ENCODE measurements at regions not wholly inside any gene's neighbourhood (a gene's known extent, or its start where the extent isn't known, plus 50 kb on each side); places are given as distances from the start of the nearest gene placed in this dataset.

DNA sequence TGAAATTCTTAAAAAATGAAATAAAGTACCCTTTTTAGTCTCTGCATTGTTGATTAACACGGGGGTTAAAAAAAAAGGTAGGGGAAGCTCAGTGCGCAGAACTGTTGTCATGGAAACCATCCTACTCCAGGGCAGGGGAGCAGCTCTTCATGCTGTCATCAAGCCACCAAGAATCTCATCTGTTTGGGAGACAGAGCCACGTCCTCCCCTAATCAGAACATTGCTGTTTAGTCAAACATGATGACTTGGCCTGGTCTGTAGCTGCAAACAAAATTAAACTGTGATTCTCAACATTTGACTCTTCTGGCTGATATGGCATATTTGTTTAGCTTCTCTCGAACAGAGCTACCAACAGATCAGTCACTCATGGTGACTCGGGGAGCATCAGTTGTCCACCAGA lies 254.4 kb upstream of the KLF14 start:
- no peaks in the 10 kb centered on the region for H3K9me3 ChIP-seq
- DNase-seq, result no peak
- intact Hi-C loops (cut with DNase I; ENCODE audit: low total_unique reads), result no loop called here
- peaks cover 0 to 84% (median 56%) of the 10 kb centered on the region in 4 donors for H3K4me1 ChIP-seq
- peak overlapping the region in 1 of 2 donors; percentile 16 for H3K27ac ChIP-seq
- TF ChIP-seq, protein P1, sequence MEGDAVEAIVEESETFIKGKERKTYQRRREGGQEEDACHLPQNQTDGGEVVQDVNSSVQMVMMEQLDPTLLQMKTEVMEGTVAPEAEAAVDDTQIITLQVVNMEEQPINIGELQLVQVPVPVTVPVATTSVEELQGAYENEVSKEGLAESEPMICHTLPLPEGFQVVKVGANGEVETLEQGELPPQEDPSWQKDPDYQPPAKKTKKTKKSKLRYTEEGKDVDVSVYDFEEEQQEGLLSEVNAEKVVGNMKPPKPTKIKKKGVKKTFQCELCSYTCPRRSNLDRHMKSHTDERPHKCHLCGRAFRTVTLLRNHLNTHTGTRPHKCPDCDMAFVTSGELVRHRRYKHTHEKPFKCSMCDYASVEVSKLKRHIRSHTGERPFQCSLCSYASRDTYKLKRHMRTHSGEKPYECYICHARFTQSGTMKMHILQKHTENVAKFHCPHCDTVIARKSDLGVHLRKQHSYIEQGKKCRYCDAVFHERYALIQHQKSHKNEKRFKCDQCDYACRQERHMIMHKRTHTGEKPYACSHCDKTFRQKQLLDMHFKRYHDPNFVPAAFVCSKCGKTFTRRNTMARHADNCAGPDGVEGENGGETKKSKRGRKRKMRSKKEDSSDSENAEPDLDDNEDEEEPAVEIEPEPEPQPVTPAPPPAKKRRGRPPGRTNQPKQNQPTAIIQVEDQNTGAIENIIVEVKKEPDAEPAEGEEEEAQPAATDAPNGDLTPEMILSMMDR (IDR thresholded peaks at IDR 0.05), result no peak
- no peak overlapping the region for H3K4me3 ChIP-seq
- no peaks in the 10 kb centered on the region for H3K27me3 ChIP-seq
- H3K36me3 ChIP-seq, result peaks cover 4 to 7% (median 6%) of the 10 kb centered on the region in 3 donors

DNA sequence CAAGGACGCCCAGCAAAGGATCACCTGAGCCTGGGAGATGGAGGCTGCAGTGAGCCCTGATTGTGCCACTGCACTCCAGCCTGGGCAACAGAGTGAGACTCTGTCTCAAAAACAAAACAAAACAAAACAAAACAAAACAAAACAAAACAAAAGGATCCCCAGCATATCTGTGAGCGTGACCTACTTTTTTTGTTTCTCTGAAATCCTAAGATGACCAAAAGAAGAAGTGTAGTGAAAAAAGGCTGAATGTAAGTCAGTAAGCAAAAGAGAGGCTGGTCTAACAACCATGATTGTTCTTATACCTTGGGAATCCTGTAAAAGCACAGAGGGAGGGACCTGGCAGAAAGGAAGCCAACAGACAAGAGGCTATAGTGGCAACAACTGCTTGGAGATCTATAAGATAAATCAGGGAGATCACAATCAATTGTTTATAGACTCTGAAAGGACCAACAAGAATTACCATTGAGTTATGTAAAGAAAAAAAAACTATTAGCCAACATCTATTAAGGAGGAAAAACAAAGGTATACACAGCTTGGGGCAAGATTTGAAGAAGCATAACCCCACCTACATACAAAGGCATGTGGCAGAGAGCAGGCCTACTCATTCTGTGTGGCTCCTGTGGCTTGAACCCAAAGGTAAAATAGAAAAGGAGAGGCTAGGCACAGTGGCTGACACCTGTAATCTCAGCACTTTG lies 255.2 kb upstream of the KLF14 start:
- intact Hi-C loops (cut with DNase I; ENCODE audit: low total_unique reads), result no loop called here

DNA sequence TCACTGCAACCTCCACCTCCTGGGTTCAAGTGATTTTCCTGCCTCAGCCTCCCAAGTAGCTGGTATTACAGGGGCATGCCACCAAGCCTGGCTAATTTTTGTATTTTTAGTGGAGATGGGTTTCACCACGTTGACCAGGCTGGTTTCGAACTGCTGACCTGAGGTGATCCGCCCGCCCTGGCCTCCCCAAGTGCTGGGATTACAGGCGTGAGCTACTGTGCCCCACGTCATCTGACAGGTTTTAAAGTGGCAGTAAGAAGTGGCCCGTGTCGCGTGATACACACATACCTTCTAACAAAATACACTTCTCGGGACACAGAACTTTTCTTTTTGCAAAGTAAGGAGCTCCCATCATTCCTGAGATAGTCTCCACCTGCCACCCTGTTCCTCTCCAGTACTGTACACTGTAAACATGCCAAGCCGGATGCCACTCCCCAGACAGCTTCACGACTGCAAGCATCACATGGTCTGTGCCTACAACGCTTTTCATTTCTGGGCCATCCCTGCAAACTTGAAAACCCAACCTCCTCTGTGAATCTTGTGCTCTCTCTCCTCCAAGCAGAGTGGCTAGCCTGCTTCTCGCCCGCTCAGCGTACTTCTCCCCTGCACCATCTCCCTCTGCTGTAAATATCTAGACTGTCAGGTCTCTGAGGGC lies 256.3 kb upstream of the KLF14 start:
- Histone ChIP-seq H3K9me3 (no peaks in the 10 kb centered on the region), H3K4me1 (peaks cover 0 to 91% (median 62%) of the 10 kb centered on the region in 4 donors), H3K4me3 (no peak overlapping the region), H3K36me3 (peaks cover 0 to 4% (median 0%) of the 10 kb centered on the region in 3 donors), H3K27me3 (no peaks in the 10 kb centered on the region), H3K27ac (no peak overlapping the region)
- TF ChIP-seq, protein P1 (IDR thresholded peaks at IDR 0.05), result no peak
- DNase-seq, result no peak
- intact Hi-C loops (cut with DNase I; ENCODE audit: low total_unique reads), result no loop called here

More for the DNA sequence above, 255.2 kb upstream of the KLF14 start:
- Histone ChIP-seq H3K4me1 (peaks cover 0 to 91% (median 60%) of the 10 kb centered on the region in 4 donors), H3K9me3 (no peaks in the 10 kb centered on the region), H3K36me3 (peaks cover 0 to 4% (median 0%) of the 10 kb centered on the region in 3 donors), H3K27me3 (no peaks in the 10 kb centered on the region), H3K4me3 (no peak overlapping the region), H3K27ac (no peak overlapping the region)
- DNase-seq, result no peak
- TF ChIP-seq, protein P1 (IDR thresholded peaks at IDR 0.05), result no peak

DNA sequence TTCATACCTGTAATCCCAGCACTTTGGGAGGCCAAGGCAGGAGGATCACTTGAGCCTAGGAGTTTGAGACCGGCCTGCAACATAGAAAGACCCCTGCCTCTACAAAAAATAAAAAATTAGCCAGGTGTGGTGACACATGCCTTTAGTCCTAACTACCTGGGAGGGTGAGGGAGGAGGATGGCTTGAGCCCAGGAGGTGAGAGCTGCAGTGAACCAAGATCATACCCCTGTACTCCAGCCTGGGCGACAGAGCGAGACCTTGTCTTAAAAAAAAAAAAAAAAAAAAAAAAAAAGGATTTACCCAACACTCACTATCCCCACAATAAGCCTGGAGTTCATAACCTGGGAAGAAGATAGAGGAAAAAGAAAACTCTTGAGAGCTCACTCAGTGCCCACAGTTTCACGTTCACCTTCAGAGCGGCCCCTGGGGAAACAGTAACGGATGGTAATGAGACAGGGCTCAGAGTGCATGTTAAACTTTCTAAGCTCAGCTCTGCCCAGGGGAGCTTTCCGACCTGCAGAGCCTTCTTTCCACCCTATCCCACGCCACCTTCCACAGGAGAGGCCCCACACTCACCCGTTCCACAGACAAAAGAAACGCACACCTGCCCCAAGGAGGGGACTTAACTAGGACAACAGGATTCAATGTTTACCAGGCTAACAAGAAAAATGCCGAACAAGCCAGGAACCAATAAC lies 259.8 kb upstream of the KLF14 start:
- no peaks in the 10 kb centered on the region for H3K9me3 ChIP-seq
- no peaks in the 10 kb centered on the region for H3K27me3 ChIP-seq
- TF ChIP-seq, protein P1 (IDR thresholded peaks at IDR 0.05), result no peak
- H3K27ac ChIP-seq, result peak overlapping the region; percentile 33 to 48
- intact Hi-C loops (cut with DNase I; ENCODE audit: low total_unique reads), result no loop called here
- peaks cover 0 to 91% (median 61%) of the 10 kb centered on the region in 4 donors for H3K4me1 ChIP-seq
- H3K36me3 ChIP-seq, result no peaks in the 10 kb centered on the region
- no peak overlapping the region for H3K4me3 ChIP-seq
- DNase-seq, result no peak

DNA sequence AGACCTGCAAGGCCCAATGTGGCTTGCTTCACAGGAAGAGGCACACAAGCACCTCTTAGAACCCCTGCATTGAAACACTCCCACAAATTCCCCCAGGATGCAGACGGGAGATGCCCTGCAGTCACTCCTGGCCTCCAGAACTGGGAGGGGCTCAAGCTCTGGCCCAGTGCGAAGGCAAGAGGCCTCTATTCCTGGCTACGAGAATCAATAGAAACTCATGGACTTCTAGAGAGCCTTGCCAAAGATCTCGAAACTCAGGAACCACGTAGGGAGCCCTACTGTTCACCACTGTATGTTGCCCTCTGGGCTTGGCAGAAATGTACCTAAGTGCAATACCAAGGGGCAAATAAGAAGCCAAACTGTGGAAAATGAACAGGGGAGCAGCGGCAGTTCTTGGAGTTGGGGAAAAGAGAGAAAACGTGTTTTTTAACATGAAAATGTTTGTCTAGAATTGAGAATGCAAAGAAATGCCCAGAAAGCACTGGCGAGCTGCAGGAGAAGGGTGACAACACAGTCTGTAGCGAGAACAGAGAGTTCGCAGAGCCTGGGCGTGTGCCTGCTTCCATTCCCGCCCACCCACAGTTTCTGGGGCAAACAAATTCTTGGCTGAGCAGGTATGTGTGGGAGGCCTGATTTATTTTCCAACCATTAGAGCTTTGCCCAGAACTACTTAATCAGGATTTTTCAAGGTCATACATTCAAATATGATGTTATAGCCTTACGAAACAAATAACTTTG lies 260.5 kb upstream of the KLF14 start:
- peak in 1 of 2 donors; percentile 60 for DNase-seq
- H3K27ac ChIP-seq, result peak overlapping the region; percentile 33 to 48

More for the DNA sequence above, 260.5 kb upstream of the KLF14 start:
- peaks cover 0 to 92% (median 65%) of the 10 kb centered on the region in 4 donors for H3K4me1 ChIP-seq
- TF ChIP-seq, protein P1 (IDR thresholded peaks at IDR 0.05), result no peak
- H3K27me3 ChIP-seq, result no peaks in the 10 kb centered on the region
- no peaks in the 10 kb centered on the region for H3K9me3 ChIP-seq
- H3K36me3 ChIP-seq, result peaks cover 0 to 2% (median 0%) of the 10 kb centered on the region in 3 donors
- intact Hi-C loops (cut with DNase I; ENCODE audit: low total_unique reads), result no loop called here
- no peak overlapping the region for H3K4me3 ChIP-seq
